Large intestine (tissue), 3 donors: ENCODE measurements at regions not wholly inside any gene's neighbourhood (a gene's known extent, or its start where the extent isn't known, plus 50 kb on each side); places are given as distances from the start of the nearest gene placed in this dataset.

Experiments
- DNase-seq, 2 donors: peaks; one replicate each; pipeline versions ENCODE4 v3.0.0 to v3.0.0-alpha.2; 2013
- H3K27ac ChIP-seq: one replicate; pipeline ENCODE4 v1.5.1; 2013; ENCODE audit warnings: low read length
- H3K27me3 ChIP-seq: 2 replicates; pipeline ENCODE4 v1.6.1; 2013; ENCODE audit warnings: low read length; ENCODE audit not compliant: control insufficient read depth, insufficient read depth
- H3K36me3 ChIP-seq: 2 replicates; pipeline ENCODE4 v1.6.1; 2013; ENCODE audit warnings: low read length; ENCODE audit not compliant: control insufficient read depth, insufficient read depth
- H3K4me1 ChIP-seq: one replicate; pipeline ENCODE4 v1.6.1; 2013; ENCODE audit warnings: low read length; ENCODE audit not compliant: control insufficient read depth, insufficient read depth
- H3K4me3 ChIP-seq: one replicate; pipeline ENCODE4 v1.5.1; 2013; ENCODE audit warnings: low read length
- H3K9me3 ChIP-seq: one replicate; pipeline ENCODE4 v1.6.1; 2013; ENCODE audit warnings: mild to moderate bottlenecking, low read depth, low read length, moderate library complexity; ENCODE audit not compliant: control insufficient read depth
- WGBS: methylation state at CpG from one replicate; pipeline ENCODE4 v1.1.5; 2013; ENCODE audit warnings: low lambda C conversion rate; ENCODE audit not compliant: insufficient coverage; 5-methylcytosine and 5-hydroxymethylcytosine counted together

- Histone ChIP-seq H3K36me3 (no peaks in the 10 kb centered on the region), H3K4me1 (no peaks in the 10 kb centered on the region), H3K9me3 (no peaks in the 10 kb centered on the region), H3K4me3 (no peak overlapping the region), H3K27me3 (no peaks in the 10 kb centered on the region), H3K27ac (no peak overlapping the region)
- no peak for DNase-seq
- 96% methylated on average over 4 of the region's 4 CpGs for WGBS
Measured at GRCh38 chr13:106911627-106912026, 343.7 kb upstream of the ARGLU1 start.

GRCh38 chr13:106911020-106911419, 343.1 kb upstream of the ARGLU1 start:
- DNase-seq = no peak
- Histone ChIP-seq H3K9me3 (no peaks in the 10 kb centered on the region), H3K36me3 (no peaks in the 10 kb centered on the region), H3K4me3 (no peak overlapping the region), H3K27ac (no peak overlapping the region), H3K27me3 (no peaks in the 10 kb centered on the region), H3K4me1 (no peaks in the 10 kb centered on the region)
- WGBS = 100% methylated on average over 3 of the region's 5 CpGs

GRCh38 chr13:106906426-106906996, 338.6 kb upstream of the ARGLU1 start:
- Histone ChIP-seq H3K27me3 (no peaks in the 10 kb centered on the region), H3K4me3 (no peak overlapping the region), H3K9me3 (no peaks in the 10 kb centered on the region), H3K36me3 (no peaks in the 10 kb centered on the region), H3K27ac (no peak overlapping the region), H3K4me1 (no peaks in the 10 kb centered on the region)
- DNase-seq = no peak
- no CpG with 5 or more reads among the region's 13 CpGs for WGBS

GRCh38 chr13:106905380-106906162, 337.6 kb upstream of the ARGLU1 start:
- no peak overlapping the region for H3K27ac ChIP-seq
- no peak overlapping the region for H3K4me3 ChIP-seq
- H3K4me1 ChIP-seq = no peaks in the 10 kb centered on the region
- no peaks in the 10 kb centered on the region for H3K36me3 ChIP-seq
- H3K27me3 ChIP-seq = no peaks in the 10 kb centered on the region
- no peaks in the 10 kb centered on the region for H3K9me3 ChIP-seq
- DNase-seq = no peak
- 90% methylated on average over 2 of the region's 14 CpGs for WGBS

GRCh38 chr13:106899442-106899841, 331.5 kb upstream of the ARGLU1 start:
- H3K4me3 ChIP-seq = no peak overlapping the region
- no peaks in the 10 kb centered on the region for H3K27me3 ChIP-seq
- H3K4me1 ChIP-seq = no peaks in the 10 kb centered on the region
- DNase-seq = no peak
- no peaks in the 10 kb centered on the region for H3K36me3 ChIP-seq
- H3K9me3 ChIP-seq = no peaks in the 10 kb centered on the region
- no peak overlapping the region for H3K27ac ChIP-seq

GRCh38 chr13:106898231-106898630, 330.3 kb upstream of the ARGLU1 start:
- Histone ChIP-seq H3K9me3 (no peaks in the 10 kb centered on the region), H3K27ac (no peak overlapping the region), H3K4me1 (no peaks in the 10 kb centered on the region), H3K4me3 (no peak overlapping the region), H3K36me3 (no peaks in the 10 kb centered on the region), H3K27me3 (no peaks in the 10 kb centered on the region)
- no CpG with 5 or more reads among the region's 2 CpGs for WGBS
- DNase-seq = no peak

- no peak for DNase-seq
- H3K27ac ChIP-seq = no peak overlapping the region
- no peaks in the 10 kb centered on the region for H3K36me3 ChIP-seq
- H3K4me1 ChIP-seq = no peaks in the 10 kb centered on the region
- no peak overlapping the region for H3K4me3 ChIP-seq
- H3K27me3 ChIP-seq = no peaks in the 10 kb centered on the region
- 100% methylated on average over 1 of the region's 2 CpGs for WGBS
- peaks cover 3% of the 10 kb centered on the region for H3K9me3 ChIP-seq
Measured at GRCh38 chr13:106888148-106888547, 320.2 kb upstream of the ARGLU1 start.

- DNase-seq = no peak
- WGBS = no CpG with 5 or more reads among the region's 2 CpGs
- H3K27me3 ChIP-seq = no peaks in the 10 kb centered on the region
- no peaks in the 10 kb centered on the region for H3K4me1 ChIP-seq
- H3K27ac ChIP-seq = no peak overlapping the region
- H3K4me3 ChIP-seq = no peak overlapping the region
- peaks cover 3% of the 10 kb centered on the region for H3K9me3 ChIP-seq
- H3K36me3 ChIP-seq = no peaks in the 10 kb centered on the region
Measured at GRCh38 chr13:106887686-106888085, 319.7 kb upstream of the ARGLU1 start.

GRCh38 chr13:106883976-106884375, 316.0 kb upstream of the ARGLU1 start:
- Histone ChIP-seq H3K36me3 (no peaks in the 10 kb centered on the region), H3K4me3 (no peak overlapping the region), H3K4me1 (no peaks in the 10 kb centered on the region), H3K9me3 (peaks cover under 1% of the 10 kb centered on the region), H3K27ac (no peak overlapping the region), H3K27me3 (no peaks in the 10 kb centered on the region)
- DNase-seq = no peak

GRCh38 chr13:106882246-106882645, 314.3 kb upstream of the ARGLU1 start:
- Histone ChIP-seq H3K27ac (no peak overlapping the region), H3K27me3 (no peaks in the 10 kb centered on the region), H3K4me1 (no peaks in the 10 kb centered on the region), H3K9me3 (no peaks in the 10 kb centered on the region), H3K4me3 (no peak overlapping the region), H3K36me3 (no peaks in the 10 kb centered on the region)
- no peak for DNase-seq
- no CpG with 5 or more reads among the region's 6 CpGs for WGBS

GRCh38 chr13:106879806-106880205, 311.9 kb upstream of the ARGLU1 start:
- Histone ChIP-seq H3K4me1 (no peaks in the 10 kb centered on the region), H3K27ac (no peak overlapping the region), H3K4me3 (no peak overlapping the region), H3K27me3 (no peaks in the 10 kb centered on the region), H3K36me3 (no peaks in the 10 kb centered on the region), H3K9me3 (no peaks in the 10 kb centered on the region)
- WGBS = no CpG with 5 or more reads among the region's 3 CpGs
- DNase-seq = no peak
